ENCODE measurements at regions not wholly inside any gene's neighbourhood (a gene's known extent, or its start where the extent isn't known, plus 50 kb on each side); places are given as distances from the start of the nearest gene placed in this dataset.

GRCh38 chr15:95280711-95281110 is 1049.3 kb downstream of the MCTP2 start:
- no peak for TF ChIP-seq POLR2A (IDR thresholded peaks at IDR 0.05)
- no peak for TF ChIP-seq POLR2AphosphoS5 (IDR thresholded peaks at IDR 0.05)
- no peak for TF ChIP-seq EP300 (IDR thresholded peaks at IDR 0.05)
- TF ChIP-seq CTCF (IDR thresholded peaks at IDR 0.05): no peak
